IPS-18a (cell line): ENCODE measurements at regions not wholly inside any gene's neighbourhood (a gene's known extent, or its start where the extent isn't known, plus 50 kb on each side); places are given as distances from the start of the nearest gene placed in this dataset.

Experiments used
- H3K27ac ChIP-seq: one replicate; pipeline ENCODE4 v1.5.1; 2013; ENCODE audit warnings: low read length
- H3K27me3 ChIP-seq: one replicate; pipeline ENCODE4 v1.6.1; 2013; ENCODE audit warnings: mild to moderate bottlenecking, low read length; ENCODE audit not compliant: control insufficient read depth, insufficient read depth
- H3K36me3 ChIP-seq: one replicate; pipeline ENCODE4 v1.6.1; 2013; ENCODE audit warnings: low read depth, low read length; ENCODE audit not compliant: control insufficient read depth
- H3K4me1 ChIP-seq: one replicate; pipeline ENCODE4 v1.6.1; 2013; ENCODE audit warnings: low read depth, low read length; ENCODE audit not compliant: control insufficient read depth
- H3K4me3 ChIP-seq: one replicate; pipeline ENCODE4 v1.5.1; 2013; ENCODE audit warnings: low read length
- H3K9ac ChIP-seq: one replicate; pipeline ENCODE4 v1.6.1; 2013; ENCODE audit warnings: mild to moderate bottlenecking, low read length, moderate library complexity
- H3K9me3 ChIP-seq: one replicate; pipeline ENCODE4 v1.6.1; 2013; ENCODE audit warnings: low read depth, low read length; ENCODE audit not compliant: control insufficient read depth

GRCh38 chr17:77393274-77393600, 252.5 kb downstream of the SEC14L1 start:
- Histone ChIP-seq H3K4me1 (peaks cover 56% of the 10 kb centered on the region), H3K36me3 (no peaks in the 10 kb centered on the region), H3K9me3 (no peaks in the 10 kb centered on the region), H3K4me3 (peak overlapping the region; percentile 32), H3K27me3 (no peaks in the 10 kb centered on the region), H3K27ac (no peak overlapping the region), H3K9ac (no peak overlapping the region)

- Histone ChIP-seq H3K9me3 (no peaks in the 10 kb centered on the region), H3K4me3 (no peak overlapping the region)
These were observed 253.2 kb downstream of the SEC14L1 start for GRCh38 chr17:77393867-77394539.

GRCh38 chr17:77394540-77395295, 253.9 kb downstream of the SEC14L1 start:
- no peak overlapping the region for H3K4me3 ChIP-seq
- no peak overlapping the region for H3K9ac ChIP-seq
- no peaks in the 10 kb centered on the region for H3K27me3 ChIP-seq
- no peaks in the 10 kb centered on the region for H3K36me3 ChIP-seq
- no peaks in the 10 kb centered on the region for H3K9me3 ChIP-seq
- no peak overlapping the region for H3K27ac ChIP-seq
- peaks cover 41% of the 10 kb centered on the region for H3K4me1 ChIP-seq

More at GRCh38 chr17:77393867-77394539, 253.2 kb downstream of the SEC14L1 start:
- no peak overlapping the region for H3K27ac ChIP-seq
- H3K36me3 ChIP-seq, result no peaks in the 10 kb centered on the region
- H3K4me1 ChIP-seq, result peaks cover 49% of the 10 kb centered on the region
- no peaks in the 10 kb centered on the region for H3K27me3 ChIP-seq
- no peak overlapping the region for H3K9ac ChIP-seq

- Histone ChIP-seq H3K4me1 (peaks cover 43% of the 10 kb centered on the region), H3K27me3 (no peaks in the 10 kb centered on the region), H3K36me3 (no peaks in the 10 kb centered on the region), H3K9me3 (no peaks in the 10 kb centered on the region), H3K4me3 (no peak overlapping the region), H3K27ac (no peak overlapping the region), H3K9ac (no peak overlapping the region)
These were observed 254.8 kb downstream of the SEC14L1 start for GRCh38 chr17:77395501-77396048.

- Histone ChIP-seq H3K27ac (no peak overlapping the region), H3K36me3 (no peaks in the 10 kb centered on the region), H3K4me3 (no peak overlapping the region), H3K27me3 (no peaks in the 10 kb centered on the region), H3K9me3 (no peaks in the 10 kb centered on the region), H3K9ac (no peak overlapping the region), H3K4me1 (peaks cover 33% of the 10 kb centered on the region)
These were observed 255.8 kb downstream of the SEC14L1 start for GRCh38 chr17:77396610-77397009.

- Histone ChIP-seq H3K9me3 (no peaks in the 10 kb centered on the region), H3K27me3 (no peaks in the 10 kb centered on the region), H3K9ac (no peak overlapping the region), H3K36me3 (no peaks in the 10 kb centered on the region), H3K4me1 (peaks cover 17% of the 10 kb centered on the region), H3K27ac (no peak overlapping the region), H3K4me3 (no peak overlapping the region)
These were observed 257.5 kb downstream of the SEC14L1 start for GRCh38 chr17:77398274-77398673.

- Histone ChIP-seq H3K9ac (no peak overlapping the region), H3K27ac (no peak overlapping the region), H3K36me3 (no peaks in the 10 kb centered on the region), H3K4me1 (peaks cover 8% of the 10 kb centered on the region), H3K9me3 (no peaks in the 10 kb centered on the region), H3K4me3 (no peak overlapping the region), H3K27me3 (no peaks in the 10 kb centered on the region)
These were observed 258.7 kb downstream of the SEC14L1 start for GRCh38 chr17:77399319-77399957.

GRCh38 chr17:77400445-77400870, 259.7 kb downstream of the SEC14L1 start:
- no peak overlapping the region for H3K9ac ChIP-seq

GRCh38 chr17:77402159-77402731, 261.5 kb downstream of the SEC14L1 start:
- H3K27ac ChIP-seq, result no peak overlapping the region
- H3K9ac ChIP-seq, result no peak overlapping the region
- no peaks in the 10 kb centered on the region for H3K36me3 ChIP-seq
- H3K4me3 ChIP-seq, result no peak overlapping the region
- H3K27me3 ChIP-seq, result no peaks in the 10 kb centered on the region
- H3K4me1 ChIP-seq, result peaks cover 4% of the 10 kb centered on the region
- H3K9me3 ChIP-seq, result no peaks in the 10 kb centered on the region

More at GRCh38 chr17:77400445-77400870, 259.7 kb downstream of the SEC14L1 start:
- Histone ChIP-seq H3K27me3 (no peaks in the 10 kb centered on the region), H3K36me3 (no peaks in the 10 kb centered on the region), H3K4me3 (no peak overlapping the region), H3K4me1 (peaks cover 4% of the 10 kb centered on the region), H3K27ac (no peak overlapping the region), H3K9me3 (no peaks in the 10 kb centered on the region)

GRCh38 chr17:77403854-77404253, 263.1 kb downstream of the SEC14L1 start:
- Histone ChIP-seq H3K27ac (no peak overlapping the region), H3K9ac (no peak overlapping the region), H3K4me3 (no peak overlapping the region), H3K27me3 (no peaks in the 10 kb centered on the region), H3K4me1 (peaks cover 7% of the 10 kb centered on the region), H3K36me3 (no peaks in the 10 kb centered on the region), H3K9me3 (no peaks in the 10 kb centered on the region)

GRCh38 chr17:77404812-77405581, 264.2 kb downstream of the SEC14L1 start:
- Histone ChIP-seq H3K4me1 (peaks cover 11% of the 10 kb centered on the region), H3K9me3 (no peaks in the 10 kb centered on the region), H3K36me3 (no peaks in the 10 kb centered on the region), H3K9ac (no peak overlapping the region), H3K27ac (no peak overlapping the region), H3K27me3 (no peaks in the 10 kb centered on the region), H3K4me3 (no peak overlapping the region)
